Gastroesophageal sphincter (tissue), 4 donors: ENCODE measurements at regions not wholly inside any gene's neighbourhood (a gene's known extent, or its start where the extent isn't known, plus 50 kb on each side); places are given as distances from the start of the nearest gene placed in this dataset.

Source experiments
- ATAC-seq: fragments of 150-250 bp; one replicate; pipeline ENCODE4 v1.9.1; 2016; ENCODE audit warnings: mild to moderate bottlenecking, moderate library complexity
- H3K27ac ChIP-seq, 4 donors: fragments of 200-600 bp; sonication (generic) in 3 of 4; 1 replicate in 3 of 4; 2 replicates in 1 of 4; pipeline ENCODE4 v1.5.1; 2016 to 2019
- H3K27me3 ChIP-seq: fragments of 200-600 bp; sonication (generic); one replicate; pipeline ENCODE4 v1.5.1; 2019
- H3K36me3 ChIP-seq, 2 donors: fragments of 200-600 bp; sonication (generic); one replicate each; pipeline ENCODE4 v1.5.1; 2019; ENCODE audit warnings: control low read depth in 1 of 2
- H3K4me1 ChIP-seq, 3 donors: fragments of 200-600 bp; sonication (generic); 1 replicate in 2 of 3; 2 replicates in 1 of 3; pipeline ENCODE4 v1.5.1; 2016 to 2019; ENCODE audit warnings: control low read depth in 2 of 3
- H3K4me3 ChIP-seq, 2 donors: fragments of 200-600 bp; sonication (generic); one replicate each; pipeline ENCODE4 v1.5.1; 2019; ENCODE audit warnings: mild to moderate bottlenecking in 1 of 2, moderate library complexity in 1 of 2
- H3K9me3 ChIP-seq, 3 donors: fragments of 200-600 bp; sonication (generic); one replicate each; pipeline ENCODE4 v1.5.1; 2017 to 2019; ENCODE audit warnings: control low read depth in 2 of 3
- CTCF ChIP-seq, 4 experiments: fragments of 200-600 bp in 2 of 4; fragments of 450-650 bp in 2 of 4; sonication (generic) in 1 of 4; IDR thresholded peaks; one replicate each; pipeline ENCODE4 v1.5.1; 2017 to 2019; ENCODE audit warnings: antibody characterized with exemption in 4 of 4, mild to moderate bottlenecking in 2 of 4, moderate library complexity in 2 of 4
- EP300 ChIP-seq: sonication (generic); formaldehyde crosslinking; IDR thresholded peaks from one replicate; pipeline ENCODE4 v1.6.1; 2017; ENCODE audit warnings: antibody characterized with exemption, mild to moderate bottlenecking
- POLR2A ChIP-seq, 2 donors: fragments of 450-650 bp; IDR thresholded peaks; one replicate each; pipeline ENCODE4 v1.6.1; 2017; ENCODE audit warnings: antibody characterized with exemption in 2 of 2, mild to moderate bottlenecking in 2 of 2, moderate library complexity in 1 of 2
- POLR2AphosphoS5 ChIP-seq: sonication (generic); formaldehyde crosslinking; IDR thresholded peaks from one replicate; pipeline ENCODE4 v1.6.1; 2017; ENCODE audit warnings: antibody characterized with exemption
- WGBS, 2 donors: methylation state at CpG; one replicate each; pipeline ENCODE4 v1.1.5; 2018; ENCODE audit warnings: low coverage in 1 of 2; 5-methylcytosine and 5-hydroxymethylcytosine counted together

- peak overlapping the region in 1 of 4 donors; percentile 50 for H3K27ac ChIP-seq
- H3K27me3 ChIP-seq: no peaks in the 10 kb centered on the region
- H3K4me1 ChIP-seq: peaks cover 0 to 30% (median 0%) of the 10 kb centered on the region in 3 donors
- H3K36me3 ChIP-seq: no peaks in the 10 kb centered on the region
- ATAC-seq: no peak
- 14 to 39% methylated on average over 2 of the region's 2 CpGs for WGBS, 2 donors
- no peak overlapping the region for H3K4me3 ChIP-seq
- TF ChIP-seq POLR2A (IDR thresholded peaks at IDR 0.05) (no peak), CTCF (IDR thresholded peaks at IDR 0.05) (no peak), EP300 (no peak), POLR2AphosphoS5 (no peak)
- no peaks in the 10 kb centered on the region for H3K9me3 ChIP-seq
Observed at GRCh38 chr4:136865526-136865925, 666.8 kb downstream of the PCDH18 start.

- Histone ChIP-seq H3K9me3 (no peaks in the 10 kb centered on the region), H3K36me3 (no peaks in the 10 kb centered on the region), H3K4me1 (peaks cover 0 to 30% (median 0%) of the 10 kb centered on the region in 3 donors), H3K4me3 (no peak overlapping the region), H3K27me3 (no peaks in the 10 kb centered on the region), H3K27ac (peak overlapping the region in 1 of 4 donors; percentile 50)
- ATAC-seq: peak; percentile 53
- WGBS, 2 donors: 0 to 8% methylated on average over 2 of the region's 2 CpGs
- peak; percentile 50 to 81 (median 74) for TF ChIP-seq CTCF (IDR thresholded peaks at IDR 0.05)
- TF ChIP-seq POLR2AphosphoS5: no peak
Observed at GRCh38 chr4:136864604-136865185, 667.6 kb downstream of the PCDH18 start.

- H3K4me1 ChIP-seq: peaks cover 0 to 30% (median 0%) of the 10 kb centered on the region in 3 donors
- no peak for ATAC-seq
- H3K27me3 ChIP-seq: no peaks in the 10 kb centered on the region
- TF ChIP-seq POLR2A (IDR thresholded peaks at IDR 0.05): no peak
- TF ChIP-seq CTCF (IDR thresholded peaks at IDR 0.05): no peak
- no peak for TF ChIP-seq EP300
- no peak for TF ChIP-seq POLR2AphosphoS5
- no peaks in the 10 kb centered on the region for H3K36me3 ChIP-seq
- H3K4me3 ChIP-seq: no peak overlapping the region
- WGBS, 2 donors: 7 to 25% methylated on average over 1 of the region's 1 CpG
- no peaks in the 10 kb centered on the region for H3K9me3 ChIP-seq
- peak overlapping the region in 1 of 4 donors; percentile 32 for H3K27ac ChIP-seq
Observed at GRCh38 chr4:136863756-136864155, 668.5 kb downstream of the PCDH18 start.

GRCh38 chr4:136862653-136863052 is 669.6 kb downstream of the PCDH18 start:
- Histone ChIP-seq H3K4me1 (peaks cover 0 to 30% (median 0%) of the 10 kb centered on the region in 3 donors), H3K9me3 (no peaks in the 10 kb centered on the region), H3K4me3 (no peak overlapping the region), H3K36me3 (no peaks in the 10 kb centered on the region), H3K27ac (no peak overlapping the region), H3K27me3 (no peaks in the 10 kb centered on the region)
- WGBS, 2 donors: 79 to 82% methylated on average over 3 of the region's 3 CpGs
- TF ChIP-seq POLR2A (IDR thresholded peaks at IDR 0.05) (no peak), POLR2AphosphoS5 (no peak), CTCF (IDR thresholded peaks at IDR 0.05) (no peak)
- no peak for ATAC-seq

GRCh38 chr4:136861091-136861490 is 671.2 kb downstream of the PCDH18 start:
- TF ChIP-seq POLR2AphosphoS5 (no peak), EP300 (no peak), POLR2A (IDR thresholded peaks at IDR 0.05) (no peak), CTCF (IDR thresholded peaks at IDR 0.05) (no peak)
- WGBS, 2 donors: 41 to 59% methylated on average over 2 of the region's 2 CpGs
- Histone ChIP-seq H3K4me3 (no peak overlapping the region), H3K27me3 (no peaks in the 10 kb centered on the region), H3K9me3 (no peaks in the 10 kb centered on the region), H3K4me1 (peaks cover 0 to 30% (median 0%) of the 10 kb centered on the region in 3 donors), H3K27ac (no peak overlapping the region), H3K36me3 (no peaks in the 10 kb centered on the region)
- ATAC-seq: no peak
